Stomach (tissue), 8 donors: ENCODE measurements at regions not wholly inside any gene's neighbourhood (a gene's known extent, or its start where the extent isn't known, plus 50 kb on each side); places are given as distances from the start of the nearest gene placed in this dataset.

Source experiments
- DNase-seq, 2 donors: peaks; one replicate each; pipeline versions ENCODE4 v3.0.0 to v3.0.0-alpha.2; 2013 to 2019
- H3K27ac ChIP-seq, 5 donors: fragments of 200-600 bp in 4 of 5; sonication (generic) in 4 of 5; one replicate each; pipeline ENCODE4 v1.5.1; 2013 to 2019; ENCODE audit warnings: mild to moderate bottlenecking in 1 of 5, moderate library complexity in 1 of 5
- H3K27me3 ChIP-seq, 3 donors: fragments of 200-600 bp; sonication (generic); one replicate each; pipeline ENCODE4 v1.5.1; 2017 to 2019; ENCODE audit warnings: mixed run types in 1 of 3
- H3K36me3 ChIP-seq, 4 donors: fragments of 200-600 bp; sonication (generic); 1 replicate in 3 of 4; 2 replicates in 1 of 4; pipeline ENCODE4 v1.5.1; 2016 to 2019
- H3K4me1 ChIP-seq, 4 donors: fragments of 200-600 bp; sonication (generic); one replicate each; pipeline ENCODE4 v1.5.1; 2016 to 2019
- H3K4me3 ChIP-seq, 4 donors: fragments of 200-600 bp; sonication (generic) in 3 of 4; one replicate each; pipeline ENCODE4 v1.5.1; 2016 to 2019; ENCODE audit warnings: mild to moderate bottlenecking in 1 of 4
- H3K9me3 ChIP-seq, 4 donors: fragments of 200-600 bp; sonication (generic); one replicate each; pipeline ENCODE4 v1.5.1; 2016 to 2019
- EP300 ChIP-seq: sonication (generic); formaldehyde crosslinking; IDR thresholded peaks from one replicate; pipeline ENCODE4 v1.6.1; 2017; ENCODE audit warnings: antibody characterized with exemption
- POLR2A ChIP-seq, 4 donors: fragments of 450-650 bp; IDR thresholded peaks; one replicate each; pipeline ENCODE4 v1.6.1; 2016; ENCODE audit warnings: antibody characterized with exemption in 4 of 4, control low read depth in 2 of 4, mild to moderate bottlenecking in 1 of 4, moderate library complexity in 1 of 4
- POLR2AphosphoS5 ChIP-seq, 3 donors: sonication (generic); formaldehyde crosslinking; IDR thresholded peaks; one replicate each; pipeline ENCODE4 v1.6.1; 2016; ENCODE audit warnings: antibody characterized with exemption in 3 of 3
- WGBS, 5 donors: extraction: QIAGEN DNeasy Blood & Tissue Kit in 3 of 5; methylation state at CpG; one replicate each; pipeline versions ENCODE4 v1.1.5 to v1.1.7; 2013 to 2018; 5-methylcytosine and 5-hydroxymethylcytosine counted together
- intact Hi-C: fragments of 100-400 bp; cut with DNase I; formaldehyde crosslinking; loops from one replicate; pipeline ENCODE4 v1.15.1; 2023; ENCODE audit warnings: low total_unique reads
- TF ChIP-seq, protein P1 (sequence below), 7 experiments: fragments of 450-650 bp in 4 of 7; fragments of 200-600 bp in 3 of 7; sonication (generic) in 3 of 7; IDR thresholded peaks; one replicate each; pipeline ENCODE4 v1.5.1; 2016 to 2019; ENCODE audit warnings: antibody characterized with exemption in 7 of 7, control low read depth in 2 of 7, mild to moderate bottlenecking in 1 of 7
- donor health status: healthy with polysubstance abuse.
- donor health status: Bipolar disorder and iron deficiency.
- donor health status: healthy.

- TF ChIP-seq EP300, result no peak
- no peak for TF ChIP-seq POLR2AphosphoS5 (IDR thresholded peaks at IDR 0.05)
- no peak for TF ChIP-seq POLR2A (IDR thresholded peaks at IDR 0.05)
- TF ChIP-seq, protein P1, sequence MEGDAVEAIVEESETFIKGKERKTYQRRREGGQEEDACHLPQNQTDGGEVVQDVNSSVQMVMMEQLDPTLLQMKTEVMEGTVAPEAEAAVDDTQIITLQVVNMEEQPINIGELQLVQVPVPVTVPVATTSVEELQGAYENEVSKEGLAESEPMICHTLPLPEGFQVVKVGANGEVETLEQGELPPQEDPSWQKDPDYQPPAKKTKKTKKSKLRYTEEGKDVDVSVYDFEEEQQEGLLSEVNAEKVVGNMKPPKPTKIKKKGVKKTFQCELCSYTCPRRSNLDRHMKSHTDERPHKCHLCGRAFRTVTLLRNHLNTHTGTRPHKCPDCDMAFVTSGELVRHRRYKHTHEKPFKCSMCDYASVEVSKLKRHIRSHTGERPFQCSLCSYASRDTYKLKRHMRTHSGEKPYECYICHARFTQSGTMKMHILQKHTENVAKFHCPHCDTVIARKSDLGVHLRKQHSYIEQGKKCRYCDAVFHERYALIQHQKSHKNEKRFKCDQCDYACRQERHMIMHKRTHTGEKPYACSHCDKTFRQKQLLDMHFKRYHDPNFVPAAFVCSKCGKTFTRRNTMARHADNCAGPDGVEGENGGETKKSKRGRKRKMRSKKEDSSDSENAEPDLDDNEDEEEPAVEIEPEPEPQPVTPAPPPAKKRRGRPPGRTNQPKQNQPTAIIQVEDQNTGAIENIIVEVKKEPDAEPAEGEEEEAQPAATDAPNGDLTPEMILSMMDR (IDR thresholded peaks at IDR 0.05), result no peak
- H3K4me1 ChIP-seq, result peaks cover 13 to 44% (median 25%) of the 10 kb centered on the region in 4 donors
- H3K4me3 ChIP-seq, result no peak overlapping the region
- intact Hi-C loops, result no loop called here
- no peaks in the 10 kb centered on the region for H3K9me3 ChIP-seq
- H3K27me3 ChIP-seq, result no peaks in the 10 kb centered on the region
- peak overlapping the region in 4 of 5 donors; percentile 7 to 41 (median 24) for H3K27ac ChIP-seq
- WGBS, 5 donors, result 23 to 54% (median 32%) methylated on average over 2 of the region's 2 CpGs
- DNase-seq, result peak in 1 of 2 donors; percentile 61
- no peaks in the 10 kb centered on the region for H3K36me3 ChIP-seq
These were observed 54.9 kb upstream of the GRAMD2B start for GRCh38 chr5:126368239-126368812.

DNA sequence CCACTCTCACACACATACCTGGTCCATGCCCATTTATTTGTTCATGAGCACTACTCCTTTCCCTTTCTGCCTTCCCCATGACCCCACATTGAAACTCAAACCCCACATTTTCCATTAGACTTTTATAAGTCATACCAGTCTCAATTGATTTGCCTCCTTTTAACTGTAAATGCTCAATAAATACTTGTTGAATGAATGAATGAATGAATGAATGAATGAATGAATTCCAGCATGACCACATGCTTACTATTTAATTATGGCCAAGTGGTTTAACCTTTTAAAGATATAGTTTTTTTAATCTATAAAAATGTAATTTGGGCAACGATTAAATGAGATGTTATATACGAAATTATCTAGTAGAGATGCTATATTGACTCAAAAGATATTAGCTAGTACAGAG lies 54.1 kb upstream of the GRAMD2B start:
- Histone ChIP-seq H3K4me3 (no peak overlapping the region), H3K27me3 (no peaks in the 10 kb centered on the region), H3K36me3 (no peaks in the 10 kb centered on the region), H3K27ac (peak overlapping the region in 2 of 5 donors; percentile 52 to 77), H3K4me1 (peaks cover 13 to 52% (median 25%) of the 10 kb centered on the region in 4 donors), H3K9me3 (no peaks in the 10 kb centered on the region)
- WGBS, 5 donors, result 68 to 75% (median 72%) methylated on average over 2 of the region's 2 CpGs
- TF ChIP-seq EP300 (no peak), POLR2A (IDR thresholded peaks at IDR 0.05) (no peak)
- TF ChIP-seq, protein P1 (IDR thresholded peaks at IDR 0.05), result no peak
- intact Hi-C loops, result no loop called here
- no peak for DNase-seq

- WGBS, 5 donors, result 34 to 53% (median 38%) methylated on average over 6 of the region's 6 CpGs
- H3K36me3 ChIP-seq, result no peaks in the 10 kb centered on the region
- no peaks in the 10 kb centered on the region for H3K9me3 ChIP-seq
- H3K4me1 ChIP-seq, result peaks cover 13 to 54% (median 25%) of the 10 kb centered on the region in 4 donors
- peak overlapping the region; percentile 77 to 94 (median 85) for H3K27ac ChIP-seq
- TF ChIP-seq POLR2AphosphoS5 (IDR thresholded peaks at IDR 0.05) (peak in 2 of 3 donors; percentile 48 to 61), EP300 (no peak)
- TF ChIP-seq, protein P1 (IDR thresholded peaks at IDR 0.05), result peak in 3 of 7 experiments; percentile 6 to 18 (median 12)
- H3K4me3 ChIP-seq, result peak overlapping the region in 1 of 4 donors; percentile 14
- DNase-seq, result peak in 1 of 2 donors; percentile 74
- intact Hi-C loops, result no loop called here
- H3K27me3 ChIP-seq, result no peaks in the 10 kb centered on the region
These were observed 53.0 kb upstream of the GRAMD2B start for GRCh38 chr5:126369995-126370731.

DNA sequence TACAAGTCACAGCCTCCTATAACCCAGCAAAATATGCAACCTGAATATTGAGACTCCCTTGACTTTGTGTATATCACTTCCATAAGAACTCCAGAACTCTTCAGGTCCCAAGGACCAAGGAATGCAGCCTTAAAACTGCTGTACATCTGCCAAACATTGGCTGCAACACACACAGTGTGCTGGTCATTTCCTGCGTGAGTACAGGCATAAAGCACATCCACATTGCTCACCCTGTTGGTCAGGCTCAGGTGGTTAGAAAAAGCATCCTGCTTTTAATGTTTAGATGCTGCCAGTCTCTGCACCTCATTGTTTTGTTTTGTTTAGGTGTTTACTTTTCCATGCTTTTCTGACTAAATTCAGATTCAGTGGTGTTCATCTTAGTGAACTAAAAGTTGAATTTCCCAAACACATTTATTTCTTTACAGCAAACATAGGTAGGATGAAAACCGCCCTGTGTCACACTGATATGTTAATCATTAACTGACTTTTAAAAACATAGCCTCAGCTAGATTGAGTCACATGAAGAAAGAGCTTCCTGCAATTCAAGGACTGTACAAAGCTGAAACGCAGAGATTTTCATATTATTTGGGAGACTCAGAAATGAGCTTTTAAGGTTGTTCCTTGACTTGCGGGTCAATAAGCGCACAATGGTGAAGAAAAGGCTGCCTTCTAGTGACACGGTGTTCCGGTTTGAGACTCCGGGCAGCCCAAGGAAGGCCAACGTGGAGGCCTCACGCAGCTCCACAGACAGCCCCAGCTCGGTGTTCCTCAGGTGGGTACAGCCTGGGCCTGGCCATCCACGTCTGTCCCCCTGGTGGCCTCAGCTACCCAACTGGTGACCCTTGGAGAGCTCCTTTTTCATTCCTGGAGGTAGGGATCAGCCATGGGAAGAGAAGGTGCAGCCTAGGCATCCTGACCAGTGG lies 52.2 kb upstream of the GRAMD2B start:
- Histone ChIP-seq H3K27me3 (no peaks in the 10 kb centered on the region), H3K9me3 (no peaks in the 10 kb centered on the region), H3K36me3 (no peaks in the 10 kb centered on the region), H3K27ac (peak overlapping the region; percentile 77 to 93 (median 85)), H3K4me1 (peaks cover 13 to 45% (median 23%) of the 10 kb centered on the region in 4 donors), H3K4me3 (peak overlapping the region; percentile 31 to 48 (median 42))
- 28 to 63% (median 44%) methylated on average over 12 of the region's 12 CpGs for WGBS, 5 donors
- peak in 2 of 3 donors; percentile 32 to 51 for TF ChIP-seq POLR2AphosphoS5 (IDR thresholded peaks at IDR 0.05)
- TF ChIP-seq, protein P1 (IDR thresholded peaks at IDR 0.05), result no peak
- peak; percentile 40 to 72 for DNase-seq
- intact Hi-C loops, result no loop called here
